CD4-positive, alpha-beta T cell treated with Interleukin-10 for 1 hour (primary cell): ENCODE measurements at regions not wholly inside any gene's neighbourhood (a gene's known extent, or its start where the extent isn't known, plus 50 kb on each side); places are given as distances from the start of the nearest gene placed in this dataset.
"Not testable (repeated sequence)": the region's sequence is repeated elsewhere in the genome, so short reads cannot be mapped to it uniquely, and the experiment has no call there.

Experiments used
- DNase-seq: peaks from one replicate; pipeline ENCODE4 v3.0.0-alpha.2; 2020

GRCh38 chr12:90250766-90251165 lies 542.1 kb upstream of the ATP2B1 start:
- DNase-seq: no peak

GRCh38 chr12:90250042-90250441 lies 541.4 kb upstream of the ATP2B1 start:
- DNase-seq: no peak

- no peak for DNase-seq
Observed at GRCh38 chr12:90246688-90247087, 538.0 kb upstream of the ATP2B1 start.

GRCh38 chr12:90245391-90245790 lies 536.8 kb upstream of the ATP2B1 start:
- DNase-seq: no peak

GRCh38 chr12:90244232-90244631 lies 535.6 kb upstream of the ATP2B1 start:
- no peak for DNase-seq

GRCh38 chr12:90243211-90243610 lies 534.6 kb upstream of the ATP2B1 start:
- no peak for DNase-seq

- no peak for DNase-seq
Observed at GRCh38 chr12:90239732-90240260, 531.2 kb upstream of the ATP2B1 start.

- no peak for DNase-seq
Observed at GRCh38 chr12:90238663-90239271, 530.1 kb upstream of the ATP2B1 start.

- DNase-seq: no peak
Observed at GRCh38 chr12:90237841-90238240, 529.2 kb upstream of the ATP2B1 start.

GRCh38 chr12:90235642-90236041 lies 527.0 kb upstream of the ATP2B1 start:
- DNase-seq: no peak

- no peak for DNase-seq
Observed at GRCh38 chr12:90234472-90234871, 525.8 kb upstream of the ATP2B1 start.

- no peak for DNase-seq
Observed at GRCh38 chr12:90233168-90234100, 524.8 kb upstream of the ATP2B1 start.

- no peak for DNase-seq
Observed at GRCh38 chr12:90229407-90230170, 521.0 kb upstream of the ATP2B1 start.

- DNase-seq: no peak
Observed at GRCh38 chr12:90226211-90226610, 517.6 kb upstream of the ATP2B1 start.

GRCh38 chr12:90216815-90217214 lies 508.2 kb upstream of the ATP2B1 start:
- no peak for DNase-seq

GRCh38 chr12:90216020-90216552 lies 507.4 kb upstream of the ATP2B1 start:
- DNase-seq: no peak

- no peak for DNase-seq
Observed at GRCh38 chr12:90211017-90211416, 502.4 kb upstream of the ATP2B1 start.

- no peak for DNase-seq
Observed at GRCh38 chr12:90209029-90209428, 500.4 kb upstream of the ATP2B1 start.

GRCh38 chr12:90208379-90208778 lies 499.7 kb upstream of the ATP2B1 start:
- not testable (repeated sequence) for DNase-seq

- DNase-seq: no peak
Observed at GRCh38 chr12:90207799-90208198, 499.2 kb upstream of the ATP2B1 start.

GRCh38 chr12:90205165-90205564 lies 496.5 kb upstream of the ATP2B1 start:
- DNase-seq: no peak

- DNase-seq: no peak
Observed at GRCh38 chr12:90203556-90203955, 494.9 kb upstream of the ATP2B1 start.

- DNase-seq: no peak
Observed at GRCh38 chr12:90199006-90199405, 490.4 kb upstream of the ATP2B1 start.
